GM18870 (cell line): ENCODE measurements at regions not wholly inside any gene's neighbourhood (a gene's known extent, or its start where the extent isn't known, plus 50 kb on each side); places are given as distances from the start of the nearest gene placed in this dataset.
"Not testable (repeated sequence)": the region's sequence is repeated elsewhere in the genome, so short reads cannot be mapped to it uniquely, and the experiment has no call there.

Experiments
- ATAC-seq: cut with Tn5 transposase; IDR thresholded peaks from one replicate; pipeline ENCODE4 v1.9.1; 2021; ENCODE audit warnings: moderate library complexity; ENCODE audit not compliant: unreplicated experiment

DNA sequence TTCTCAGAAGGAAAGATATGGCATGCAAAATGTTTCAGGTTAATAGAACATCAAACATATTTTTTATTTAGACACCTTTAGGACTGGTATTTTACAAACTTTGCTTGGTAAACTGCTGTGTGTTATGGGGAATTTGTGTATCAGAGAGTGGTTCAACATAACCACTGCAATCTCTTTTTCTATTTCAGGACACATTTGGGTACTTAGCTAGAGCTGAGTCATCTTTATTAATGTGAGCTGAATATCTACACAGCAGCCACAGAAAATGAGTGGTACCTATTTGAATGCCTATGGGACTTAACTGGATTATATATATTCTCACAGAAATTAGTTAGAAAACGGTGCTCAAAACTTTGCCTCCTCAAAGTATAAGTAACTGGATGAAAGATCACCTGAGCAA is 179.8 kb downstream of the SPDYE17 start:
- ATAC-seq = not testable (repeated sequence)

DNA sequence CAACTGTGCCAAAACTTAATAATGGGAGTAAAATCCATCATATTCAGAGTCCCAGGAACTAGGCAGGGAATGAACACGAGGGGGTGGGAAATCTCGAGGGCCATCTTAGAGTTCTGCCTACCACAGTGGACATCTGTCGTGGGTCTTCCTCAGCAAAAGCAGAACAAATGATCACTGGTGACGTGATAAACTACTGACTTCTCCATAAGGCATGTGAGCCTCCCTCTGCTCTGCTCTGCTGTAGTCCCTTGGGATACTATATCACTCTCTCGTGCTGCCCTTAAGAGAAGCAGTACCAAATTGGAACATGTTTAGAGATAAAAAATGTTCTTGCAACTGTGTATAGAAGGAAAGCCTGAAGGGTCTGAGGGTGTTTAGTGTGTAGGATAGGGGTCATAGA is 180.5 kb downstream of the SPDYE17 start:
- ATAC-seq = not testable (repeated sequence)

DNA sequence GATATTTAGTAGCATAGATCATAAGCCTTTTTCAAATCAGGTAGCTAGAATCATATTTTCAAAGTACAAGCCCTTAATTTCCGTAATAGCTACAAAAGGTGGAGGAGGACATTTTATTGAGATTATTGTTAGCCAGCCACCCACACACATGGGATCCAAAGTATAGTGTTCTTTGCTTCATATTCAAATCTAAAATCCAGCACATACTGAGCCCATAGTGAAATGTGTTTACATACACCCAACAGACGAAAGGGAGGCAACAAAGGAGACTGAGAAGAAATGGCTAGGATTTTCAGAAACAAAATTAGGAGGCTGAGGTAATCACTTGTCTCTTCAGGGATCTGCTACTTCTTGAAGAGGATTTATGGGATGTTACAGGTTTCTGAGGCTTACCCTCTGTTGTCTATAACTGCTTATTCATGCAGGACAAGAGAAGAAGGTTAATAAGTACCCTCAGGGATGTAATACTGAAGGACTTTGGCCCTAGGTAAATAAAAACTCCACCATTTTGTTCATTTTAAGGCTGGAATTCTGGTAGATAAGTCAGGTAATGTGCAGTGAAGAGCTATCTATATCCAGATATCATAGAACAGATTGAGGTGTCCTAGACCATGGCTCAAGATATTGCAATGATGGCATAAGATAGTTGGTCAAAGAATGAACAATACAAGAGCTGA is 182.1 kb downstream of the SPDYE17 start:
- ATAC-seq = not testable (repeated sequence)

DNA sequence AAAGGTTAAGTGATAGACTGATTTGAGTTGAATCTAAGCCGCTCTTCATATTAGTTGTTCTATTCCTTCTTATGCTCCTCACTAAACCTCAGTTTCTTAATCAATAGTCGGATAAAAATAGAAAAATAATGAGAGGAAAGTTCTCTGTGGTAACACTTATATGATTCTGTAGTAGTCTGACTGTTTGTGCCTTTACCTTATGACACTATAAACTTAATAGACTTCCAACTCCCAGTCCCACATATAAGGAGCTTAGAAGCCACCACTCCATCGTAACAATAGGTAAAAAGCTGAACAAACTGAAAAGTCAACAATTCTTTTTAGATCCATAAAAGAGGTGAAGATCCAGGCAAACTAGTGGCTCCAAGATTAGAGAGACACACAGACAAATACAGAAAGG is 192.3 kb downstream of the SPDYE17 start:
- ATAC-seq = not testable (repeated sequence)

DNA sequence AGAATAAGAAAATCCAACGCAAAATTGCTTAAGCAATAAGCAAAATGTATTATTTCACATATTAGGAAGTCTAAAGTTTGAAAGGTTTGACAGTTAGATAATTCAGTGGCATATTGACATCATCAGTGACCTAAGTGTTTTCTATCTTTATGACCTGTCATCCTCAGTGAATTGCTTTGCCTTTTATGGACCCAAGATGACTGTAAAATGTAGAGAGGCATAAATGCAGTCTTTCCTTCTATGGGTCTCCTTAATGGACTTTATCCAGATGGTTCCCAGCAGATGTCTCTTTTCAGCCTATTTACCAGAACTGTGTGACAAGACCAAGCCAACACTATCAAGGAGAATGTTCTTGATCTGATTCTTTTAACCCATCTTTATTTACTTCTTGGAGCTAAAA is 192.9 kb downstream of the SPDYE17 start:
- not testable (repeated sequence) for ATAC-seq

DNA sequence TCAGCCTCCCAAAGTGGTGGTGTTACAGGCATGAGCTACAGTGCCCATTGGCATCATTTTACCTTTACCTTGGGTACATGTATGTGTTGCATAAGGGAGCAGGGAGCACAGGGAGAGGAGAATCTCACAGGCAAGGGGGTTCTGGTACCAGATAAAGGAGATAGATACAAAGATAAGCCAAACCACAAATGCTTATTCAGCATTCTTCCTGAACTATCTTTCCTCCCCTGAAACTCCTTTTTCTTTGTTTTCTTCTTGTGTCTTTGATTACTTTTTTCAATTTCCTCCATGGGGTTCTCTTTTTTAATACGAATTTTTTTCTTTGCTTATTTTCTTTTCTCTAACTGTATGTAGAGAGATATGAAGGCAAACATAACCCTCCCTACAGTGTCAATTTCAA is 193.8 kb downstream of the SPDYE17 start:
- not testable (repeated sequence) for ATAC-seq

DNA sequence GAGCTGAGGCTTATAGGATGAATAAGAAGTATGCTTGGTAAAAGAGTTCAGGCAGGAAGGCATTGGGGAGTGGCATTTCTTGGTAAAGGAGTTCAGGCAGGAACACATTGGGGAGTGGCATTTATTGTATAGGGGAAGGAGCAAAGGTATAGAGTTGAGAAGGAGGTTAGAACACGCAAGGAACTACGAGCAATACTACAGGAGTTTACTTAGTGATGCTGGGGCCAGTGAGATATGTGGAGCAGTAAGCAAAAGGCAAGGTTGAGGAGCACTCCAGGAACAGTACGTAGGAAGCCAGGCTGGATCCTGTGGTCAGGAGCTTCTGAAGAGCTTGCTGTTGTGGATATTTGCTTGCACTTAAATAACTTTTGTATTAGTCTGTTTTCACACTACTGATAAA is 202.2 kb upstream of the POMZP3 start:
- not testable (repeated sequence) for ATAC-seq

DNA sequence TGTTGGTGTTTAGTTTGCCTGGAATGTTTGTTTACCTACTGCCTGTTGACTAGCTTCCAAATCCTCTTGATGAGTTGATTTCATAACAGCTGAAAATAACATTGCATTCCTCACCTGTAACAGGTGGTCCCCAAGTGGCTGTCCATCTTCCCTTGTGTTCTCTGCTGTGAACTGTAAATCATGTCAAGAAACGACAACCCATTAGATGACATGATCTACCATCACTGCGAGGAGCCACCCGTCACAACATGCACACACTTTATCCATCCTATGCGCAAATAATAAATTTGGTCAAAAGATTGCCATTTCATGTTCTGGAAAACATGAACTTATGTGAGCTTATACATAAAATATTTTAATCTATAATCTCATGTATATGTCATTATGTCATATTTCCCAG is 199.1 kb upstream of the POMZP3 start:
- ATAC-seq = not testable (repeated sequence)

DNA sequence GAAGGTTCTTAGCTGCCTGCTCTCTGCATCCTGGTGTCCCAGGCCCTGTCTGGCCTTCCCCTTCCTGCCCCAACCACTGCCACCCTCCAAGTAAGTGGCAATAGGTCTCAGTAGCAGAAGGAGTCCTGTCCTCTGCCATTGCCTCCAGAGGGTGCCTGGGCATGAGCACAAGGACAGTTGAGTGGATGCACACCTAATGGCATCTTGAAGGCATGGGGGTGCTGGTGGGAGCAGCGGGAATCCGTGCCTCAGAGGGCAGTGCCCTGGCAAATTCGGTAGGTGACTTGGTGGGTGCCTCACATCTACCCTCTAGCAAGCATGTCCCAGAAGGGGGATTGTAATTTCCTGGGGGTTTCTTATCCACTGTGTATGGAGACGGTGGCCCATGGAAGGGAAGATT is 182.8 kb upstream of the POMZP3 start:
- not testable (repeated sequence) for ATAC-seq

DNA sequence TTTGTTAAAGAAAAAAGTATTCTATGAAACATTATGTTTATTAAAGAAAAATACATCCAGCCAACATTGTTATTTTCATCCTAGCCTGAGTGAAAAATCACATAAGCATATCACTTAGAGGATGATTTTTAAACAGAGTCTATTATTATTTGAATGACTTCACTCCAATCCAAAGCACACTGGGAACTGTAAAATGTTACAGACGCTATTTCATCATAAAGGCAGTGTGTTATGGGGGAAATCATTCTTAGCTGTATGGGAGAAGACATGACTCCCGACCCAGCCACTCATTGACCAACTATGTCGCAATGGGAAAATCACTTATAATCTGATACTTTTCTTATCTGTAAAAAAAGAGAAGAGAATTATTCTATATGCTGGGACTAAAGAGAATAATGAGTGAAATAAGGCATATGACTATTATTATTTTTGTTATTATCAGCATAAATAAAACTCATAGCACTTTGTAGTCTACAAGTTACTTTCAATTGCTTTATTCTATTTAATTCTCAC is 180.6 kb upstream of the POMZP3 start:
- ATAC-seq = not testable (repeated sequence)

DNA sequence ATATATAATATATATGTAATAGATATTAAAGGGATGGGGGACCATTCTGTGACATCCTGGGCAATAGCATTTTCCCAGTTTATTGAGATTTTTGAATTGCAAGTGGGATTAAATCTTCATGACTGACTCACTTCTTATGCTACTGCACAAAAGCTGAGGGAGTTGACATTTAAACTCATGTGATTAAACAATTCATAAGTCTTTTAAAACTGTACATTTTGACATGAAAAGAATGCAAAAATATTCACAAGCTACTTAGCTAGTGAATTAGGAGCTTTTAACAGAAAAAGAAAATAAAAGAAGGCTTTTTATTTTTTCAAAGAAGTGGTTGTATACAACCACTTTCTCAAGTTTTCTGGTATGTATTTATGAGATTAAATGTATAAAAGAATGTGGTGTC is 179.4 kb upstream of the POMZP3 start:
- not testable (repeated sequence) for ATAC-seq

DNA sequence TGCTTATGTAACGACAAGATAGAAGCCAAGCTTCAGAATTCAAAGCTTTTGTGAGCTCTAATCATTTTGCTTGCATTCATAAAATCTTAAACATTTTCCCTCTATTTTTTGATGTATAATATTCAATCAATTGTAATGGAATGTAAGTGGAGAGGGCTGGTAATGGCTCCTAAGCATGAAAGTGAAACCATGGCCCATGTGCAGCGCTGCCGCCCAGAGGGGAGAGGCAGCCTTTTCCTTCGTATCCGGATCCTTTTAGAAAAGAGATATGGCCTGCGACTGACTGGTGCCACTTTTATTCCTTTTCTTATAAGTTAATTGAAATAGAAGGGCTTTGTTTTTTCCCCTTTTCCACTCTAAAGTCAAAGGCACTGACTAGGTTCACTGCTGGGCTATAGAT is 178.9 kb upstream of the POMZP3 start:
- not testable (repeated sequence) for ATAC-seq

DNA sequence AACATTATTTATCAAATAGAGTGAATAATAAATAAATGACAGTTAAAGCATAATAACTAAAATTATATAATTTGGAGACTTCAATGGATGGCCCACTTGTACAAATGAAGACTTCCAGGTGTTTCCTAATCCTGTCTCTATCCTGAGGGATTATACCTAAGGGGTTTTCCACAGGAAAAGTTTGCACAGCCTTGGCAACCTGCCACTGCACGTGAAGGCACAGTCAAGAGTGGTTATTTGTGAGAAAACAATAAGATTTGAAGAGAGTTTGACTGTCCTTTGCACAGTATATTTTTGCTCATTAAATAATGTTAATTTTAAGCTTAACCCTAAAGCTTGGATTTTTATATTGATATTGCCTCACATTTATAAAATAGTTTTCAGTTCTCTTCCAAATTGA is 178.2 kb upstream of the POMZP3 start:
- ATAC-seq = not testable (repeated sequence)

DNA sequence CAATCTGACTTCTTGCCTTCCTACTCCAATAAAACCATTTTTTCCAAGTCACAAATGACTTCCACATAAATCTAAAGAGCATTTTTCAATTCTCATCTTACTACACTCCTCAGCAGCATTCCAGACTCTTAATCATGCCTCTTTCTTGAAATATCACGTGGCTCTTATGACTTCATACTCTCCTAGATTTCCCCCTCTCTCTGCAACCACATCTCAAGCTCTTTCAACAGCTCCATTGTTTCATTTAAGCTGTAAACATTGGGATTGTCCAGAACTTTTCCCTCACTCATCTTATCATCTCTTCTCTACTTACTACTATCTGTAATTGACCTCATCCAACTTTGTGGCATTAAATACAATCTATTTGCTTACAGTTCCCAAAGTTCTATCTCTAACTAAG is 170.6 kb upstream of the POMZP3 start:
- ATAC-seq = not testable (repeated sequence)

DNA sequence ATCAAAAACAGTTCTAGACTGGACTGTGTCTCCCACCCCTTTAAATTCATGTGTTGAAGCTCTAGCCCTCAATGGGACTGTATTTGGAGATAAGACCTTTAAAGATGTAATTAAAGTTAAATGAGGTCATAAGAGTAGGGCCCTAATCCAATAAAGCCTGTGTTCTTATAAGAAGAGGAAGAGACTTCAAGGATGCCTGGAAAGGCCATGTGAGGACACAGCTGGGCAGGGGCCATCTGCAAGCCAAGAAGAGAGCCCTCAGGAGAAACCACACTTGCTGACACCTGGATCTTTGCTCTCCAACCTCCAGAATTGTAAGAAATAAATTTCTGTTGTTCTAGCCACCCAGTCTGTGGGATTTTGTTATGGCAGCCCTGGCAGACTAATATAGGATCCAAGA is 153.6 kb upstream of the POMZP3 start:
- not testable (repeated sequence) for ATAC-seq

DNA sequence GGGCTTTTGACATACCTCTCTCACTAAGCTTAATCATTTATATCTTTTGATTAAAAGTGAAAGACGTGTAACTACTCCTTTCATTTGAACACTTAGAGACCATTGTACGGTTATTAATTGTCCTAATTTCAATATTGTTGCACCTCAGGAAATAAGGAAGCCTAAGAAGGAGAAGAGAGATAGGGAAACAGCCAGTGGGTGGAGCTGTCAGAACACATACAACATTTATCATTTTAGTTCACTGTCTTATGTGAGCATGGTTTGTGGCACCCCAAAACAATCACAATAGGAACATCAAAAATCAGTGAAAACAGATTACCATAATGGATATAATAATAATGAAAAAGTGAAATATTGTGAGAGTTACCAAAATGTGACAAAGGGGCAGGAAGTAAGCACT is 147.2 kb upstream of the POMZP3 start:
- not testable (repeated sequence) for ATAC-seq

DNA sequence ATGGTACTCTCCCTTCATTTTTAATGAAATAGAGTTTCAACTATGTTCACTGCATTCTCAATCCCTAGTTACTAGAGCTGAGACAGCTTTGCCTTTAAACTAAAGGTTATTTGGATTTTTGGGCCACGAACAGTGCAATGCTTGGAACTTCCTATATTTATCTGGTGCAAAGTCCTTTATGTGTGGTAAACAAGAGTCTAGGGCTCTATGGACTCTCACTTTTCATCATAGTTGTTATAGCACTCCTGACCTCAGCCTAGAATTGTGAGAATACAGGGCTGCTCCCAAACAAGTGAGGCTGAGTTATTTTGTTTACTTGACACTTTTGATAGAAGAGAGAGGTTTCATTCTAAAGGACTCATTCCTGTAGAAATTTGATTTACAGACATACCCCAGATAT is 144.9 kb upstream of the POMZP3 start:
- ATAC-seq = not testable (repeated sequence)

DNA sequence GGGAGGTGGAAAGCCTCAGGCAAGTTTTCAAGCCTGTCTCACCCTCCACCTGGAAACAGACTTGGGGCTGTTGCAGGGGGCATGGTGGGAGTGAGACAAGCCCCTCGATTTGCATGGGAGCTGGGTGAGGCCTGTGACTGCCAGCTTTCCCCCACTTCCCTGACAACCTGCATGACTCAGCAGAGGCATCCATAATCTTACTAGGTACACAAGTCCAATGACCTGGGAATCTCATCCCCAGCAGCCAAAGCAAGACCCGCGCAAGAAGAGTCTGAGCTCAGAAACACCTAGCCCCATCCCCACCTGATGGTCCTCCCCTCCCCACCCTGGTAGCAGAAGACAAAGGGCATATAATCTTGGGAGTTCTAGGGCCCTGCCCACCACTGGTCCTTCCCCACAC is 136.9 kb upstream of the POMZP3 start:
- ATAC-seq = not testable (repeated sequence)

DNA sequence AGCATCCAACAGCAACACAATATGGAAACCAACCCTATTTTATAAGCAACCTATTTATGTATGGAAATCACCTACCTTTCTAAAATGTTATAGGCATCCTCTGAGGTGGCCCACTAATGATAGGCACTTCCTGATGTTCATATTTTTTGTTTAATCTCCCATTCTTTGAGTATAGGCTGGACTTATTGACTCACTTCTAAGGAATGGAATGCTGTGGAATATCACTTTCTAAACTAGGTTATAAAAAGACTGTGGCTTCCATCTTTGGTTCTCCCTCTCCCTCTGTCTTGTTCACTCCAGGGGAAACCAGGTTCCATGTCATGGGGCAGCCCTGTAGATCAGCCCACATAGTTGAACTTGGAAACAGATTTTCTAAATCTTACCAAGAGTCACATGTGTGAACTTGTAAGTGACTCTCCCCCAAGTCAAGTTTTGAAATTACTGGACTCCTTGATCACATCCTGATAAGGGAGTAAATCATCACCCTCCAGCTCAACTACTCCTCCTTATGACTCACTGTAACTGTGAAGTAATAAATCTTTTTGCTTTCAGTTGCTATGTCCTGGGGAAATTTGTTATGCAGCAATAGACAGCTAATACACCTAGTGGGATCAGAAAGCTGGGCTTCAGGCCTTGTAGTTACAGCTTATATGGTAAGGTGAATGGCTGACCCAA is 133.6 kb upstream of the POMZP3 start:
- not testable (repeated sequence) for ATAC-seq

DNA sequence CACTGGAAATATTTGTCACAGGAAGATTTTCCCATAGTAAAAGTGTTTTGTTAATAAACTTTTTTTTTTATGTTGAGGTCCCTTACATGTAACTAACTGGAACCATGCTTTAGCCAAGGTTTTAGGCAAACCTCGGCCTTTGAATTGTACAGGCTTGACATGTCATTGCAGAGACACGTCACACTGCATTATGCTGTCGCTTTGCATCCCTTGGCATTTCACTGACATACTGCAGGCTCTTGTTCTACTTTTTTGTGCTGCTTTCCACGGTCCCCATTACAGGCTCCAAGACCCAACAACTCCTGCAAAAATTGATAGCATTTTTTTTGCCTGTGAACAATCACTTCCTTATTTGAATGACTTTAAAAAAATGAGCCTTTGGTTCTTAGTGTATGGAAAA is 112.5 kb upstream of the POMZP3 start:
- not testable (repeated sequence) for ATAC-seq

DNA sequence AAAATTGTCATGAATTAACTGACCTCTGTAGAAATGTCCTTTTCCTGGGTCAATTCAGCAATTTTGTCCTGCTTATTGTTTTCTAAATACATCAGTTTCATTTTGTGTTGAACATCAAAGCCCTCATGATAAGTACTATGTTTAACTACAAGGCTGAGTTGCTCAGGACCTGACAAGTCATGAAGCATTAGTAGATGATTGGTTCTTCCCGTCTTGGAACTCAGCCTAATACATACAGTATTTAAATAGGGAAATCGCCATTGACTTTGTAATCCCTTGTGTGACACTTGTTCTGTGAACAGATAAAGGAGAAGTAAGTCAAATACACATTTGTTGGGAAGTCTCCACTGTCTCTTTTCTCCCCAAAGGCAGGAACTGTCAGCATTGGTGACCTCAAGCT is 109.6 kb upstream of the POMZP3 start:
- not testable (repeated sequence) for ATAC-seq

DNA sequence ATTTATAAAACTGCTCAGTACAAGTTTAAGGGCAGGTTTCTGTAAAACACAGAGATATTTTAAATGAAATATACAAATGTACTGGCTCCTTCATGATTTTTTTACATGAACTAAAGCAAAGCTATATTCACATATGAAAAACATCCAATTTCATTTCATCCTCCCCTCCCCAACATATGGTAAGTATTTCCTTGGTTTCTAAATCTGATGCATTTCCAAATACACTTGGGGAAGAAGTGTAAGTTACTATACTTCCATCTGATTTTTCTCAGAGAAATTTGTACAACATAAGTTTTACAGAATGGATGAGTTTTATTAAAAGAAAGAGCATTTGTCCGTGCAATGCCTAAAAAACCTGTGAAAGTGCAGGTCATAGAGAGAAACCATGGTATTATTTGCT is 109.0 kb upstream of the POMZP3 start:
- not testable (repeated sequence) for ATAC-seq
